ENCODE measurements at regions not wholly inside any gene's neighbourhood (a gene's known extent, or its start where the extent isn't known, plus 50 kb on each side); places are given as distances from the start of the nearest gene placed in this dataset.
"Not testable (repeated sequence)": the region's sequence is repeated elsewhere in the genome, so short reads cannot be mapped to it uniquely, and the experiment has no call there.

- TF ChIP-seq ZNF644 (CRISPR knock-in tag; IDR thresholded peaks at IDR 0.05; ENCODE audit: low read depth) (no peak), HNRNPH1 (optimal IDR thresholded peaks at IDR 0.05; ENCODE audit: low read depth, low read length) (no peak), KAT8 (CRISPR knock-in tag; IDR thresholded peaks at IDR 0.05) (no peak)
Measured at GRCh38 chr1:199837321-199837720, 190.2 kb upstream of the NR5A2 start (continued).

GRCh38 chr1:199839608-199840007, 187.9 kb upstream of the NR5A2 start:
- FAIRE-seq; CTCF ChIA-PET (ENCODE audit: low intra/inter-chr PET ratio, low total read pairs); DNase-seq (ENCODE audit: low spot score); H3K27ac ChIP-seq (ENCODE audit: extremely low read length, insufficient read depth, low read length); H4K20me1 ChIP-seq (ENCODE audit: insufficient read depth, low read length); H3K9me3 ChIP-seq (ENCODE audit: low read length); in situ Hi-C loops (cut with HindIII; ENCODE audit: extremely low pct_ligation_motif_present, low pct_unique_long_range_greater_than_20kb); intact Hi-C loops (cut with micrococcal nuclease; ENCODE audit: unreplicated experiment); H3K36me3 ChIP-seq (replicated peaks in 1 of 2; ENCODE audit: control insufficient read depth in 1 of 2, insufficient read depth in 2 of 2, low read length in 2 of 2); H3K27me3 ChIP-seq (ENCODE audit: control insufficient read depth in 1 of 2, insufficient read depth in 2 of 2, low read length in 2 of 2); POLR2A ChIA-PET; H3K4me2 ChIP-seq (ENCODE audit: low read depth, low read length); H3K4me1 ChIP-seq (ENCODE audit: insufficient read depth, low read length); BruUV-seq (replicated peaks); H3K9ac ChIP-seq (ENCODE audit: insufficient read depth, low read depth, low read length); H2AFZ ChIP-seq (ENCODE audit: low read length); H3K79me2 ChIP-seq (ENCODE audit: insufficient read depth, low read length); H3K4me3 ChIP-seq (replicated peaks in 1 of 3; ENCODE audit: insufficient read depth in 1 of 3, low read depth in 2 of 3, low read length in 3 of 3); ATAC-seq: not testable (repeated sequence)
- WGBS (ENCODE audit: low lambda C conversion rate) = 68% methylated on average over 8 of the region's 8 CpGs

- intact Hi-C loops (cut with micrococcal nuclease; ENCODE audit: unreplicated experiment); BruUV-seq (replicated peaks); H3K4me1 ChIP-seq (ENCODE audit: insufficient read depth, low read length); FAIRE-seq; H2AFZ ChIP-seq (ENCODE audit: low read length); DNase-seq (ENCODE audit: low spot score); H3K36me3 ChIP-seq (replicated peaks in 1 of 2; ENCODE audit: control insufficient read depth in 1 of 2, insufficient read depth in 2 of 2, low read length in 2 of 2); H3K9ac ChIP-seq (ENCODE audit: insufficient read depth, low read depth, low read length); POLR2A ChIA-PET; H3K4me2 ChIP-seq (ENCODE audit: low read depth, low read length); in situ Hi-C loops (cut with HindIII; ENCODE audit: extremely low pct_ligation_motif_present, low pct_unique_long_range_greater_than_20kb); H4K20me1 ChIP-seq (ENCODE audit: insufficient read depth, low read length); H3K4me3 ChIP-seq (replicated peaks in 1 of 3; ENCODE audit: insufficient read depth in 1 of 3, low read depth in 2 of 3, low read length in 3 of 3); CTCF ChIA-PET (ENCODE audit: low intra/inter-chr PET ratio, low total read pairs); H3K9me3 ChIP-seq (ENCODE audit: low read length); H3K27ac ChIP-seq (ENCODE audit: extremely low read length, insufficient read depth, low read length); H3K27me3 ChIP-seq (ENCODE audit: control insufficient read depth in 1 of 2, insufficient read depth in 2 of 2, low read length in 2 of 2); H3K79me2 ChIP-seq (ENCODE audit: insufficient read depth, low read length); ATAC-seq: not testable (repeated sequence)
- 98% methylated on average over 2 of the region's 2 CpGs for WGBS (ENCODE audit: low lambda C conversion rate)
Measured at GRCh38 chr1:199843096-199843495, 184.4 kb upstream of the NR5A2 start.
